ENCODE measurements at regions not wholly inside any gene's neighbourhood (a gene's known extent, or its start where the extent isn't known, plus 50 kb on each side); places are given as distances from the start of the nearest gene placed in this dataset.

GRCh38 chr14:65228956-65229747, 126.8 kb upstream of the MAX start:
- Histone ChIP-seq H3K27me3 (ENCODE audit: insufficient read depth, poor library complexity, severe bottlenecking) (no peaks in the 10 kb centered on the region), H3K4me3 (replicated peaks; ENCODE audit: insufficient read depth, low read length) (no peak overlapping the region), H3K27ac (replicated peaks) (no peak overlapping the region)
- no peak for DNase-seq (ENCODE audit: low read depth in 1 of 2, low spot score in 1 of 2)
- TF ChIP-seq, protein P1, sequence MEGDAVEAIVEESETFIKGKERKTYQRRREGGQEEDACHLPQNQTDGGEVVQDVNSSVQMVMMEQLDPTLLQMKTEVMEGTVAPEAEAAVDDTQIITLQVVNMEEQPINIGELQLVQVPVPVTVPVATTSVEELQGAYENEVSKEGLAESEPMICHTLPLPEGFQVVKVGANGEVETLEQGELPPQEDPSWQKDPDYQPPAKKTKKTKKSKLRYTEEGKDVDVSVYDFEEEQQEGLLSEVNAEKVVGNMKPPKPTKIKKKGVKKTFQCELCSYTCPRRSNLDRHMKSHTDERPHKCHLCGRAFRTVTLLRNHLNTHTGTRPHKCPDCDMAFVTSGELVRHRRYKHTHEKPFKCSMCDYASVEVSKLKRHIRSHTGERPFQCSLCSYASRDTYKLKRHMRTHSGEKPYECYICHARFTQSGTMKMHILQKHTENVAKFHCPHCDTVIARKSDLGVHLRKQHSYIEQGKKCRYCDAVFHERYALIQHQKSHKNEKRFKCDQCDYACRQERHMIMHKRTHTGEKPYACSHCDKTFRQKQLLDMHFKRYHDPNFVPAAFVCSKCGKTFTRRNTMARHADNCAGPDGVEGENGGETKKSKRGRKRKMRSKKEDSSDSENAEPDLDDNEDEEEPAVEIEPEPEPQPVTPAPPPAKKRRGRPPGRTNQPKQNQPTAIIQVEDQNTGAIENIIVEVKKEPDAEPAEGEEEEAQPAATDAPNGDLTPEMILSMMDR (IDR thresholded peaks at IDR 0.05; ENCODE audit: insufficient read depth, low read length), result no peak
- TF ChIP-seq POLR2AphosphoS5 (IDR thresholded peaks at IDR 0.05; ENCODE audit: low read depth) (no peak), REST (IDR thresholded peaks at IDR 0.05; ENCODE audit: insufficient replicate concordance, low read depth) (no peak), SPI1 (IDR thresholded peaks at IDR 0.05; ENCODE audit: borderline replicate concordance, low read depth) (no peak), GABPA (IDR thresholded peaks at IDR 0.05; ENCODE audit: low read depth) (no peak)

- H3K27ac ChIP-seq (replicated peaks), result no peak overlapping the region
- H3K27me3 ChIP-seq (ENCODE audit: insufficient read depth, poor library complexity, severe bottlenecking), result no peaks in the 10 kb centered on the region
- DNase-seq (ENCODE audit: low read depth in 1 of 2, low spot score in 1 of 2), result no peak
- TF ChIP-seq REST (IDR thresholded peaks at IDR 0.05; ENCODE audit: insufficient replicate concordance, low read depth), result no peak
- TF ChIP-seq, protein P1 (IDR thresholded peaks at IDR 0.05; ENCODE audit: insufficient read depth, low read length), result no peak
- no peak for TF ChIP-seq POLR2AphosphoS5 (IDR thresholded peaks at IDR 0.05; ENCODE audit: low read depth)
- TF ChIP-seq SPI1 (IDR thresholded peaks at IDR 0.05; ENCODE audit: borderline replicate concordance, low read depth), result no peak
- no peak for TF ChIP-seq GABPA (IDR thresholded peaks at IDR 0.05; ENCODE audit: low read depth)
- H3K4me3 ChIP-seq (replicated peaks; ENCODE audit: insufficient read depth, low read length), result no peak overlapping the region
Measured at GRCh38 chr14:65229748-65230728, 127.7 kb upstream of the MAX start.

- TF ChIP-seq POLR2AphosphoS5 (IDR thresholded peaks at IDR 0.05; ENCODE audit: low read depth), result no peak
- no peak for TF ChIP-seq GABPA (IDR thresholded peaks at IDR 0.05; ENCODE audit: low read depth)
- no peak for TF ChIP-seq REST (IDR thresholded peaks at IDR 0.05; ENCODE audit: insufficient replicate concordance, low read depth)
- no peak for TF ChIP-seq SPI1 (IDR thresholded peaks at IDR 0.05; ENCODE audit: borderline replicate concordance, low read depth)
- TF ChIP-seq, protein P1 (IDR thresholded peaks at IDR 0.05; ENCODE audit: insufficient read depth, low read length), result no peak
- Histone ChIP-seq H3K27ac (replicated peaks) (no peak overlapping the region), H3K4me3 (replicated peaks; ENCODE audit: insufficient read depth, low read length) (no peak overlapping the region), H3K27me3 (ENCODE audit: insufficient read depth, poor library complexity, severe bottlenecking) (no peaks in the 10 kb centered on the region)
- DNase-seq (ENCODE audit: low read depth in 1 of 2, low spot score in 1 of 2), result no peak
Measured at GRCh38 chr14:65231286-65231980, 129.1 kb upstream of the MAX start.

Measured in HL-60 (cell line).